Right lobe of liver (tissue), 4 donors: ENCODE measurements at regions not wholly inside any gene's neighbourhood (a gene's known extent, or its start where the extent isn't known, plus 50 kb on each side); places are given as distances from the start of the nearest gene placed in this dataset.
"Not testable (repeated sequence)": the region's sequence is repeated elsewhere in the genome, so short reads cannot be mapped to it uniquely, and the experiment has no call there.

Experiments used
- CTCF ChIP-seq, 4 donors: fragments of 200-600 bp in 3 of 4; fragments of 450-650 bp in 1 of 4; IDR thresholded peaks; one replicate each; pipeline versions ENCODE4 v1.5.1 to v1.8.0; 2016 to 2022; ENCODE audit warnings: antibody characterized with exemption in 4 of 4, mild to moderate bottlenecking in 2 of 4
- POLR2A ChIP-seq: fragments of 450-650 bp; IDR thresholded peaks from one replicate; pipeline ENCODE4 v1.6.1; 2017; ENCODE audit warnings: antibody characterized with exemption, mild to moderate bottlenecking
- donor health status: DM: no; HTN: no; CAD: no.
- donor health status: DM: no; HTN: no; CAD: no.
- donor health status: DM: no; HTN: yes; CAD: no.

GRCh38 chrX:116332026-116332425 lies 104.4 kb upstream of the SLC6A14 start:
- not testable (repeated sequence) for TF ChIP-seq CTCF (IDR thresholded peaks at IDR 0.05); POLR2A
